IgD-negative memory B cell (primary cell): ENCODE measurements at regions not wholly inside any gene's neighbourhood (a gene's known extent, or its start where the extent isn't known, plus 50 kb on each side); places are given as distances from the start of the nearest gene placed in this dataset.
"Not testable (repeated sequence)": the region's sequence is repeated elsewhere in the genome, so short reads cannot be mapped to it uniquely, and the experiment has no call there.

Experiments used
- H3K27ac Mint-ChIP-seq, 3 donors: one replicate each; pipeline ENCODE4 v1.8.0; 2020 to 2022; ENCODE audit warnings: mild to moderate bottlenecking in 3 of 3, mixed read lengths in 3 of 3, moderate library complexity in 1 of 3
- H3K27me3 Mint-ChIP-seq: one replicate; pipeline ENCODE4 v1.8.0; 2021; ENCODE audit warnings: mixed read lengths
- H3K36me3 Mint-ChIP-seq: one replicate; pipeline ENCODE4 v1.8.0; 2020; ENCODE audit warnings: mild to moderate bottlenecking, mixed read lengths
- H3K4me1 Mint-ChIP-seq, 3 donors: one replicate each; pipeline ENCODE4 v1.8.0; 2020 to 2022; ENCODE audit warnings: mixed read lengths in 3 of 3, mild to moderate bottlenecking in 1 of 3
- H3K4me3 Mint-ChIP-seq, 4 donors: one replicate each; pipeline ENCODE4 v1.8.0; 2020 to 2022; ENCODE audit warnings: mild to moderate bottlenecking in 4 of 4, mixed read lengths in 4 of 4, moderate library complexity in 3 of 4
- H3K9me3 Mint-ChIP-seq, 3 donors: one replicate each; pipeline ENCODE4 v1.8.0; 2020 to 2021; ENCODE audit warnings: mixed read lengths in 3 of 3, mild to moderate bottlenecking in 1 of 3

DNA sequence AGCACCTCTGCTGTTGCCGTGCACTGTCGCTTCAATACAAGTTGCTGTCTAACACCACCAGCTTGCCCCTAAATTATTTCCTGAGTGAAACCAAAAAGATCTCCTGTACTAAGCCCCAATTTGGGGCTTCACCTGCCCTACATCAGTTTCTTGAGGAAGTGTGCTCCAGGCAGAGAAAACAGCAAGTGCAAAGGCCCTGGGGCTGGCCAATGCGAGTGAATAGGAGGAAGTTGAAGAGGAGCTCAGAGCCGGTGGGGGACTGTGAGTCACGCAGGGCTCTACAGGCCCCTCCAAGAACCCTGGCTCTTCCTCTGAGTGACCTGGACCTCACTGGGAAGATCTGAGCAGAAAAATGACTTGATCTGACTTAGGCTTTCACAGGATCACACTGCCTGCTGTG lies 117.2 kb downstream of the IPO8 start:
- H3K9me3 Mint-ChIP-seq = peaks cover 0 to 2% (median 0%) of the 10 kb centered on the region in 3 donors
- H3K4me3 Mint-ChIP-seq = no peak overlapping the region
- H3K36me3 Mint-ChIP-seq = no peaks in the 10 kb centered on the region
- H3K4me1 Mint-ChIP-seq = no peaks in the 10 kb centered on the region
- H3K27me3 Mint-ChIP-seq = peaks cover 3% of the 10 kb centered on the region
- H3K27ac Mint-ChIP-seq = no peak overlapping the region

DNA sequence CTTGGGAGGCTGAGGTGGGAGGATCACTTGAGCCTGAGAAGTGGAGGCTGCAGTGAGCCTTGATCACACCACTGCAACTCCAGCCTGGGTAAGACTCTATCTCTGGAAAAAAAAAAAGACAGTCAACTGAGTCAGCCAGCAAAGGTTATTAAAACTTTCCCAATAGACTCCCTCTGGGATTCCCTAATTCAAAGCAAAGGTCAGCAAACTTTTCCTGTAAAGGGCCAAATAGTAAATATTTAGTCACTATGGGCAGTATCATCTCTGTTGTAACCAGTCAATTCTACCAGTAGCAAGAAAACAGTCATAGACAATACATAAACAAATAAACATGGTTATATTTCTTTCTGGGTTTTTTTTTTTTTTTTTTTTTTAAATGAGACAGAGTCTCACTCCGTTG lies 122.5 kb downstream of the IPO8 start:
- H3K4me3 Mint-ChIP-seq = no peak overlapping the region

GRCh38 chr12:30570211-30570890 lies 125.3 kb downstream of the IPO8 start:
- Mint-ChIP-seq H3K36me3 (no peaks in the 10 kb centered on the region), H3K4me3 (no peak overlapping the region), H3K27me3 (no peaks in the 10 kb centered on the region), H3K4me1 (no peaks in the 10 kb centered on the region), H3K27ac (no peak overlapping the region), H3K9me3 (peaks cover 0 to 1% (median 0%) of the 10 kb centered on the region in 3 donors)

More for the DNA sequence above, 122.5 kb downstream of the IPO8 start:
- H3K27ac Mint-ChIP-seq = no peak overlapping the region
- peaks cover 1% of the 10 kb centered on the region for H3K27me3 Mint-ChIP-seq
- no peaks in the 10 kb centered on the region for H3K36me3 Mint-ChIP-seq
- H3K4me1 Mint-ChIP-seq = no peaks in the 10 kb centered on the region
- H3K9me3 Mint-ChIP-seq = no peaks in the 10 kb centered on the region

DNA sequence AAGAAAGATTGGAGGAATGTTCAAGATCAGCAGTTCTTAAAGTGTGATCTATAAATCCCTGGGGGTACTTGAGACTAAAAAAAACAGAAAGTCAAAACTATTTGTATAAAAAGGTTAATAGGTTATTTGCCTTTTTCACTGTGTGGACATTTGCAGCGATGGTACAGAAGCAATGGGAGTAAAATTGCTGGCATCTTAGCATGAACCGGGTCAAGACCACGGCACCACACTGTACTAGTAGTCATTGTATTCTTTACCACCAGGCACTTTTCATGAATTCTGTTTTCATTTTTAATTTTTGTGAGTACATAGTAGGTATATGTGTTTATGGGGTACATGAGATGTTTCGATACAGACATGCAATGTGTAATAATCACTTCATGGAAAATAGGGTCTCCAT lies 126.2 kb downstream of the IPO8 start:
- no peaks in the 10 kb centered on the region for H3K4me1 Mint-ChIP-seq
- no peaks in the 10 kb centered on the region for H3K36me3 Mint-ChIP-seq
- peaks cover 0 to 1% (median 0%) of the 10 kb centered on the region in 3 donors for H3K9me3 Mint-ChIP-seq
- no peaks in the 10 kb centered on the region for H3K27me3 Mint-ChIP-seq
- no peak overlapping the region for H3K4me3 Mint-ChIP-seq
- no peak overlapping the region for H3K27ac Mint-ChIP-seq

- Mint-ChIP-seq H3K27ac (no peak overlapping the region), H3K9me3 (peaks cover 0 to 1% (median 0%) of the 10 kb centered on the region in 3 donors), H3K27me3 (no peaks in the 10 kb centered on the region), H3K36me3 (no peaks in the 10 kb centered on the region), H3K4me3 (no peak overlapping the region), H3K4me1 (no peaks in the 10 kb centered on the region)
These were observed 127.2 kb downstream of the IPO8 start for GRCh38 chr12:30568453-30568852.

- Mint-ChIP-seq H3K9me3 (peaks cover 0 to 1% (median 0%) of the 10 kb centered on the region in 3 donors), H3K4me1 (no peaks in the 10 kb centered on the region), H3K4me3 (no peak overlapping the region), H3K27ac (no peak overlapping the region), H3K27me3 (no peaks in the 10 kb centered on the region), H3K36me3 (no peaks in the 10 kb centered on the region)
These were observed 128.6 kb downstream of the IPO8 start for GRCh38 chr12:30567082-30567481.

- H3K4me1 Mint-ChIP-seq = no peaks in the 10 kb centered on the region
- H3K36me3 Mint-ChIP-seq = peaks cover 2% of the 10 kb centered on the region
- no peaks in the 10 kb centered on the region for H3K27me3 Mint-ChIP-seq
- no peak overlapping the region for H3K4me3 Mint-ChIP-seq
- peaks cover 1 to 9% (median 8%) of the 10 kb centered on the region in 3 donors for H3K9me3 Mint-ChIP-seq
- no peak overlapping the region for H3K27ac Mint-ChIP-seq
These were observed 131.3 kb downstream of the IPO8 start for GRCh38 chr12:30564394-30564793.

GRCh38 chr12:30548203-30548602 lies 147.5 kb downstream of the IPO8 start:
- H3K36me3 Mint-ChIP-seq = peaks cover 2% of the 10 kb centered on the region
- peaks cover 6% of the 10 kb centered on the region for H3K27me3 Mint-ChIP-seq
- H3K4me3 Mint-ChIP-seq = no peak overlapping the region
- H3K4me1 Mint-ChIP-seq = no peaks in the 10 kb centered on the region
- no peak overlapping the region for H3K27ac Mint-ChIP-seq
- H3K9me3 Mint-ChIP-seq = peaks cover 0 to 2% (median 0%) of the 10 kb centered on the region in 3 donors

DNA sequence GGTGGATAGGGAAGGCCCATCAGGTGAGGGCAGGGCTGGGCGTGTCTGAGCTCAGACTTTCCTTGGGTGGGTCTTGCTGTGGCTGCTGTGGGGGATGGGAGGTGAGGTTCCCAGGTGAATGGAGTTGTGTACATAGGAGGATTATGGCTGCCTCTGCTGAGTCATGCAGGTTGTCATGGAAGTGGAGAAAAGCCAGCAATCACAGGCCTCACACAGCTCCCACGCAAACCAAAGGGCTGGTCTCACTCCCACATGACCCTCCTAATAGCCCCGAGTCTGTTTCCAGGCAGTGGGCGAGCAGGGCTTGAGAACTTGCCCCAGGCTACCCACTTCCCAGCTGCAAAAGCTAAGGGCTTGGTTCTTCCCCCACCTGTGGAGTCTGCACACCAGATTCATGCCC lies 149.5 kb downstream of the IPO8 start:
- no peak overlapping the region for H3K4me3 Mint-ChIP-seq
- H3K27ac Mint-ChIP-seq = no peak overlapping the region

DNA sequence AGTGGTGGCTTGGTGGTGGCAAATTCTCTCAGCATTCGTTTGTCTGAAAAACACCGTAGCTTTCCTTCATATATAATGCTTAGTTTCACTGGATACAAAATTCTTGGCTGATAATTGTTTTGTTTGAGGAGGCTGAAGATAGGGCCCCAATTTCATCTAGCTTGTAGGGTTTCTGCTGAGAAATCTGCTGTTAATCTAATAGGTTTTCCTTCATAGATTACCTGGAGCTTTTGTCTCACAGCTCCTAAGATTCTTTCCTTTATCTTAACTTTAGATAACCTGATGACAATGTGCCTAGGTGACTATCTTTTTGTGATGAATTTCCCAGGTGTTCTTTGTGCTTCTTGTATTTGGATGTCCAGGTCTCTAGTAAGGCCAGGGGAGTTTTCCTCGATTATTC lies 151.0 kb downstream of the IPO8 start:
- not testable (repeated sequence) for H3K27ac Mint-ChIP-seq, H3K4me1 Mint-ChIP-seq, H3K36me3 Mint-ChIP-seq, H3K27me3 Mint-ChIP-seq, H3K4me3 Mint-ChIP-seq
- peaks cover 5 to 17% (median 7%) of the 10 kb centered on the region in 3 donors for H3K9me3 Mint-ChIP-seq

More for the DNA sequence above, 149.5 kb downstream of the IPO8 start:
- peaks cover 3% of the 10 kb centered on the region for H3K27me3 Mint-ChIP-seq
- peaks cover 3 to 11% (median 5%) of the 10 kb centered on the region in 3 donors for H3K9me3 Mint-ChIP-seq
- H3K4me1 Mint-ChIP-seq = no peaks in the 10 kb centered on the region
- no peaks in the 10 kb centered on the region for H3K36me3 Mint-ChIP-seq

GRCh38 chr12:30537228-30537627 lies 158.4 kb downstream of the IPO8 start:
- H3K9me3 Mint-ChIP-seq = peaks cover 7 to 25% (median 7%) of the 10 kb centered on the region in 3 donors
- H3K4me1 Mint-ChIP-seq = no peaks in the 10 kb centered on the region
- H3K36me3 Mint-ChIP-seq = no peaks in the 10 kb centered on the region
- peaks cover 4% of the 10 kb centered on the region for H3K27me3 Mint-ChIP-seq
- H3K27ac Mint-ChIP-seq = no peak overlapping the region
- H3K4me3 Mint-ChIP-seq = no peak overlapping the region

GRCh38 chr12:30533558-30534265 lies 162.0 kb downstream of the IPO8 start:
- Mint-ChIP-seq H3K27me3 (peaks cover 2% of the 10 kb centered on the region), H3K27ac (no peak overlapping the region), H3K4me3 (no peak overlapping the region), H3K9me3 (peaks cover 0 to 3% (median 2%) of the 10 kb centered on the region in 3 donors), H3K4me1 (no peaks in the 10 kb centered on the region), H3K36me3 (no peaks in the 10 kb centered on the region)

DNA sequence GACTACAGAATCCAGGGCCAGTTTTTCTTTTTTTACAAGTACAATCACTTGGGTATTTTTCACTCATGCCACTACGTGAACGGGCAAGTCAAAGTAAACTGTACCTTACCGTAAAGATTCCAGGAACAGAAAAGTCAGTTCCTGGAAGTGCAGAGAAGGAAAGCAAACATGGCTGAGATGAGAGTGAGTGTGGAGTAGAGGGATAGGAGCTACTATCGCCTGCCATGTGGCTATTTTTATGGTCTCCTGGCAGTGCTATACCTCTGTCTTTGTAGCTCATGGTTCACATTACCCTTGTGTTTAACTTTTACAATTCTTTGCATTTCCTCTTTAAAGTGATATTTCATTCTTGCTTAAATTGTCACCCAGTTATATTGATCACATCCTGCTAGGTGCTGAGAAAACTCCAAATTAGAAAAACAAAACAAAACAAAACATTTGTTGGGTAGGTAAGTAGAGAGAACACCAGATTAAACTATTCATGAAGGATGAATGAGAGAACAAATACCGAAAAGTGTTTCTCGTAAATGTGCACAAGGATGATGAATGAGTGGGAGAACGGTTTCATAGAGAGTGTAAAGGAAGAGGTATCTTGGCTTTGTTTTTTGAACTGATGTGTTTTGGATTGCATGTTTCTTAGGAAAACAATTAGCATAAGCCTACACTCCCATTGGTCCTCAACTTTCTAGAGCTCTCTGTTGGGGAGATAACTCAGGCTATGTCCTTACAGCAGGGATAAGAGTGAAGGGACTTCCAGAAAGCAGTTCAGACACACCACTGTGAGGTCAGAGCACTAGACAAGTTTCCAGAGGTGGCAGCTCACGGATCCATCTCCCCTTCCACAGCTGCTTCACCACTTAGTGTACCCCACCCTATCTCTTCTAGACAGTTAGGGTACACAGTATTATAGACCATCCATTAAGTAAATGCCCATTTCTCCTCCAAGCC lies 163.7 kb downstream of the IPO8 start:
- peaks cover 0 to 2% (median 0%) of the 10 kb centered on the region in 3 donors for H3K9me3 Mint-ChIP-seq
- peaks cover 4% of the 10 kb centered on the region for H3K27me3 Mint-ChIP-seq
- no peaks in the 10 kb centered on the region for H3K4me1 Mint-ChIP-seq
- no peaks in the 10 kb centered on the region for H3K36me3 Mint-ChIP-seq
- no peak overlapping the region for H3K27ac Mint-ChIP-seq
- H3K4me3 Mint-ChIP-seq = no peak overlapping the region

- Mint-ChIP-seq H3K4me3 (no peak overlapping the region), H3K36me3 (no peaks in the 10 kb centered on the region), H3K9me3 (peaks cover 0 to 2% (median 0%) of the 10 kb centered on the region in 3 donors), H3K27ac (no peak overlapping the region), H3K4me1 (no peaks in the 10 kb centered on the region), H3K27me3 (peaks cover 2% of the 10 kb centered on the region)
These were observed 166.0 kb downstream of the IPO8 start for GRCh38 chr12:30529489-30530269.
